Mucosa of rectum (tissue), 2 donors: ENCODE measurements at regions not wholly inside any gene's neighbourhood (a gene's known extent, or its start where the extent isn't known, plus 50 kb on each side); places are given as distances from the start of the nearest gene placed in this dataset.

Experiments used
- H3K27ac ChIP-seq, 2 donors: one replicate each; pipeline ENCODE4 v1.7.0; 2013; ENCODE audit warnings: inconsistent platforms in 2 of 2, low read depth in 2 of 2, low read length in 2 of 2
- H3K27me3 ChIP-seq, 2 donors: one replicate each; pipeline ENCODE4 v1.7.0; 2013; ENCODE audit warnings: low read length in 2 of 2; ENCODE audit not compliant: control insufficient read depth in 2 of 2, insufficient read depth in 2 of 2
- H3K36me3 ChIP-seq, 2 donors: one replicate each; pipeline ENCODE4 v1.7.0; 2013; ENCODE audit warnings: low read length in 2 of 2; ENCODE audit not compliant: control insufficient read depth in 2 of 2, insufficient read depth in 2 of 2
- H3K4me1 ChIP-seq, 2 donors: one replicate each; pipeline ENCODE4 v1.7.0; 2013; ENCODE audit warnings: low read length in 2 of 2, mild to moderate bottlenecking in 1 of 2; ENCODE audit not compliant: control insufficient read depth in 2 of 2, insufficient read depth in 2 of 2
- H3K4me3 ChIP-seq, 2 donors: one replicate each; pipeline ENCODE4 v1.7.0; 2013; ENCODE audit warnings: low read length in 2 of 2
- H3K9ac ChIP-seq, 2 donors: one replicate each; pipeline ENCODE4 v1.7.0; 2013; ENCODE audit warnings: low read length in 2 of 2, low read depth in 1 of 2, mild to moderate bottlenecking in 1 of 2
- H3K9me3 ChIP-seq, 2 donors: one replicate each; pipeline ENCODE4 v1.7.0; 2013; ENCODE audit warnings: low read length in 2 of 2; ENCODE audit not compliant: control insufficient read depth in 2 of 2
- donor health status: healthy.
- donor health status: Normal muscosa, but diverticular disease.

- H3K4me3 ChIP-seq = no peak overlapping the region
- no peaks in the 10 kb centered on the region for H3K4me1 ChIP-seq
- H3K27me3 ChIP-seq = no peaks in the 10 kb centered on the region
- H3K27ac ChIP-seq = no peak overlapping the region
- H3K9ac ChIP-seq = no peak overlapping the region
- H3K9me3 ChIP-seq = no peaks in the 10 kb centered on the region
- no peaks in the 10 kb centered on the region for H3K36me3 ChIP-seq
Measured at GRCh38 chr2:175577368-175577970, 396.0 kb upstream of the ATP5MC3 start.

GRCh38 chr2:175576875-175577274 is 395.4 kb upstream of the ATP5MC3 start:
- no peak overlapping the region for H3K27ac ChIP-seq
- no peaks in the 10 kb centered on the region for H3K27me3 ChIP-seq
- no peaks in the 10 kb centered on the region for H3K36me3 ChIP-seq
- H3K9ac ChIP-seq = no peak overlapping the region
- no peak overlapping the region for H3K4me3 ChIP-seq
- H3K9me3 ChIP-seq = no peaks in the 10 kb centered on the region
- no peaks in the 10 kb centered on the region for H3K4me1 ChIP-seq

- Histone ChIP-seq H3K9me3 (no peaks in the 10 kb centered on the region), H3K4me1 (no peaks in the 10 kb centered on the region), H3K4me3 (no peak overlapping the region), H3K27ac (no peak overlapping the region), H3K36me3 (no peaks in the 10 kb centered on the region), H3K9ac (no peak overlapping the region), H3K27me3 (no peaks in the 10 kb centered on the region)
Measured at GRCh38 chr2:175576270-175576669, 394.8 kb upstream of the ATP5MC3 start.

- H3K27me3 ChIP-seq = no peaks in the 10 kb centered on the region
- H3K36me3 ChIP-seq = no peaks in the 10 kb centered on the region
- H3K9me3 ChIP-seq = no peaks in the 10 kb centered on the region
- H3K9ac ChIP-seq = no peak overlapping the region
- H3K27ac ChIP-seq = no peak overlapping the region
- no peaks in the 10 kb centered on the region for H3K4me1 ChIP-seq
- no peak overlapping the region for H3K4me3 ChIP-seq
Measured at GRCh38 chr2:175575346-175576258, 394.1 kb upstream of the ATP5MC3 start.

GRCh38 chr2:175574069-175574468 is 392.6 kb upstream of the ATP5MC3 start:
- Histone ChIP-seq H3K9me3 (no peaks in the 10 kb centered on the region), H3K4me1 (no peaks in the 10 kb centered on the region), H3K27me3 (no peaks in the 10 kb centered on the region), H3K27ac (no peak overlapping the region), H3K9ac (no peak overlapping the region), H3K36me3 (no peaks in the 10 kb centered on the region), H3K4me3 (no peak overlapping the region)

GRCh38 chr2:175571078-175571653 is 389.7 kb upstream of the ATP5MC3 start:
- no peaks in the 10 kb centered on the region for H3K36me3 ChIP-seq
- no peaks in the 10 kb centered on the region for H3K27me3 ChIP-seq
- H3K9me3 ChIP-seq = no peaks in the 10 kb centered on the region
- H3K4me3 ChIP-seq = no peak overlapping the region
- H3K9ac ChIP-seq = no peak overlapping the region
- no peak overlapping the region for H3K27ac ChIP-seq
- no peaks in the 10 kb centered on the region for H3K4me1 ChIP-seq

- no peak overlapping the region for H3K9ac ChIP-seq
- no peaks in the 10 kb centered on the region for H3K36me3 ChIP-seq
- no peaks in the 10 kb centered on the region for H3K9me3 ChIP-seq
- no peak overlapping the region for H3K4me3 ChIP-seq
- no peak overlapping the region for H3K27ac ChIP-seq
- no peaks in the 10 kb centered on the region for H3K27me3 ChIP-seq
- no peaks in the 10 kb centered on the region for H3K4me1 ChIP-seq
Measured at GRCh38 chr2:175568109-175568730, 386.7 kb upstream of the ATP5MC3 start.

GRCh38 chr2:175567435-175568061 is 386.0 kb upstream of the ATP5MC3 start:
- Histone ChIP-seq H3K4me1 (no peaks in the 10 kb centered on the region), H3K4me3 (no peak overlapping the region), H3K27me3 (no peaks in the 10 kb centered on the region), H3K27ac (no peak overlapping the region), H3K9me3 (no peaks in the 10 kb centered on the region), H3K9ac (no peak overlapping the region), H3K36me3 (no peaks in the 10 kb centered on the region)

- Histone ChIP-seq H3K36me3 (no peaks in the 10 kb centered on the region), H3K27me3 (no peaks in the 10 kb centered on the region), H3K4me1 (no peaks in the 10 kb centered on the region), H3K9me3 (no peaks in the 10 kb centered on the region), H3K27ac (no peak overlapping the region), H3K9ac (no peak overlapping the region), H3K4me3 (no peak overlapping the region)
Measured at GRCh38 chr2:175560521-175561169, 379.1 kb upstream of the ATP5MC3 start.
